Prostate gland (tissue), 2 donors: ENCODE measurements at regions not wholly inside any gene's neighbourhood (a gene's known extent, or its start where the extent isn't known, plus 50 kb on each side); places are given as distances from the start of the nearest gene placed in this dataset.

Experiments used
- DNase-seq: peaks from one replicate; pipeline ENCODE4 v3.0.0-alpha.2; 2019; ENCODE audit warnings: low spot score
- H3K27ac ChIP-seq, 2 donors: fragments of 200-600 bp; sonication (generic); 2 replicates each; pipeline ENCODE4 v1.5.1; 2017 to 2019
- H3K27me3 ChIP-seq: fragments of 200-600 bp; sonication (generic); replicated peaks from 2 replicates; pipeline ENCODE4 v1.5.1; 2019; ENCODE audit not compliant: insufficient read depth
- H3K36me3 ChIP-seq, 2 donors: fragments of 200-600 bp; sonication (generic); 1 replicate in 1 of 2; 2 replicates in 1 of 2; pipeline versions ENCODE4 v1.5.1 to v1.8.1; 2017 to 2019
- H3K4me1 ChIP-seq: fragments of 200-600 bp; sonication (generic); replicated peaks from 2 replicates; pipeline ENCODE4 v1.5.1; 2019
- H3K4me3 ChIP-seq, 2 donors: fragments of 200-600 bp; sonication (generic); 2 replicates each; pipeline ENCODE4 v1.5.1; 2017 to 2019
- H3K9me3 ChIP-seq: fragments of 200-600 bp; sonication (generic); 2 replicates; pipeline ENCODE4 v1.5.1; 2017
- POLR2A ChIP-seq: fragments of 450-650 bp; IDR thresholded peaks from one replicate; pipeline ENCODE4 v1.6.1; 2016; ENCODE audit warnings: antibody characterized with exemption, mild to moderate bottlenecking
- POLR2AphosphoS5 ChIP-seq: sonication (generic); formaldehyde crosslinking; IDR thresholded peaks from one replicate; pipeline ENCODE4 v1.6.1; 2017; ENCODE audit warnings: antibody characterized with exemption
- WGBS: methylation state at CpG from one replicate; pipeline ENCODE4 v1.1.5; 2018; 5-methylcytosine and 5-hydroxymethylcytosine counted together
- intact Hi-C: fragments of 100-400 bp; cut with DNase I; formaldehyde crosslinking; loops from one replicate; pipeline ENCODE4 v1.14.2; 2022
- TF ChIP-seq, protein P1 (sequence below), 4 experiments: fragments of 200-600 bp in 2 of 4; fragments of 450-650 bp in 2 of 4; sonication (generic) in 2 of 4; IDR thresholded peaks; 1 replicate in 3 of 4; 2 replicates in 1 of 4; pipeline ENCODE4 v1.5.1; 2016 to 2019; ENCODE audit warnings: antibody characterized with exemption in 4 of 4, mild to moderate bottlenecking in 2 of 4, moderate library complexity in 2 of 4

DNA sequence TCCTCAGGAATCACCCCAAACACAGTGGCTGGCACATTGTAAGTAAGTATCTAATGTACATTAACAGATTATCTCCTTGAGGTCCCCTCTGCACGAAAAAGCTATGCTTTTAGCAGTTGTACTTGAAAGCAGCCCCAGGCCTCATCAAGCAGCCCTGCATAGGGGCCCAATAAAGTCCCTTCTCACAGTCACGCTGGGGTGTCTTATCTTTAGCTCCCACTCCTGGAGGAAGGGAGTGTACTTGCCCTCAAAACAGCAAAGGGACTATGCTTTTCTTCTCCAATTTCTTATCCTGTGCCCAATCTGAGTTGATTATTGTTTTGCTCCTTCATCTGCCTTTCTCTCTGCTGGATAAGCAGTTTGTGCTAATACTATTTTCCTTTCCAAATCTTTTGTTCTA lies 168.8 kb upstream of the PLXNA2 start:
- TF ChIP-seq POLR2A (no peak), POLR2AphosphoS5 (no peak)
- TF ChIP-seq, protein P1, sequence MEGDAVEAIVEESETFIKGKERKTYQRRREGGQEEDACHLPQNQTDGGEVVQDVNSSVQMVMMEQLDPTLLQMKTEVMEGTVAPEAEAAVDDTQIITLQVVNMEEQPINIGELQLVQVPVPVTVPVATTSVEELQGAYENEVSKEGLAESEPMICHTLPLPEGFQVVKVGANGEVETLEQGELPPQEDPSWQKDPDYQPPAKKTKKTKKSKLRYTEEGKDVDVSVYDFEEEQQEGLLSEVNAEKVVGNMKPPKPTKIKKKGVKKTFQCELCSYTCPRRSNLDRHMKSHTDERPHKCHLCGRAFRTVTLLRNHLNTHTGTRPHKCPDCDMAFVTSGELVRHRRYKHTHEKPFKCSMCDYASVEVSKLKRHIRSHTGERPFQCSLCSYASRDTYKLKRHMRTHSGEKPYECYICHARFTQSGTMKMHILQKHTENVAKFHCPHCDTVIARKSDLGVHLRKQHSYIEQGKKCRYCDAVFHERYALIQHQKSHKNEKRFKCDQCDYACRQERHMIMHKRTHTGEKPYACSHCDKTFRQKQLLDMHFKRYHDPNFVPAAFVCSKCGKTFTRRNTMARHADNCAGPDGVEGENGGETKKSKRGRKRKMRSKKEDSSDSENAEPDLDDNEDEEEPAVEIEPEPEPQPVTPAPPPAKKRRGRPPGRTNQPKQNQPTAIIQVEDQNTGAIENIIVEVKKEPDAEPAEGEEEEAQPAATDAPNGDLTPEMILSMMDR (IDR thresholded peaks at IDR 0.05) = no peak
- no peak for DNase-seq
- WGBS = 43% methylated on average over 2 of the region's 2 CpGs

GRCh38 chr1:208418667-208419066 lies 174.5 kb upstream of the PLXNA2 start:
- H3K36me3 ChIP-seq = no peaks in the 10 kb centered on the region
- no peaks in the 10 kb centered on the region for H3K4me1 ChIP-seq
- H3K9me3 ChIP-seq = no peaks in the 10 kb centered on the region
- no peaks in the 10 kb centered on the region for H3K27me3 ChIP-seq
- TF ChIP-seq POLR2AphosphoS5 (no peak), POLR2A (no peak)
- TF ChIP-seq, protein P1 (IDR thresholded peaks at IDR 0.05) = no peak
- intact Hi-C loops = no loop called here
- DNase-seq = no peak
- no peak overlapping the region for H3K27ac ChIP-seq
- no peak overlapping the region for H3K4me3 ChIP-seq
- 93% methylated on average over 1 of the region's 1 CpG for WGBS

More for the DNA sequence above, 168.8 kb upstream of the PLXNA2 start:
- Histone ChIP-seq H3K4me3 (no peak overlapping the region), H3K9me3 (no peaks in the 10 kb centered on the region), H3K4me1 (no peaks in the 10 kb centered on the region), H3K27ac (no peak overlapping the region), H3K36me3 (no peaks in the 10 kb centered on the region), H3K27me3 (no peaks in the 10 kb centered on the region)
- intact Hi-C loops = no loop called here

GRCh38 chr1:208419746-208420420 lies 175.7 kb upstream of the PLXNA2 start:
- intact Hi-C loops = no loop called here
- no peaks in the 10 kb centered on the region for H3K4me1 ChIP-seq
- H3K27ac ChIP-seq = no peak overlapping the region
- no peaks in the 10 kb centered on the region for H3K36me3 ChIP-seq
- no peak overlapping the region for H3K4me3 ChIP-seq
- no peaks in the 10 kb centered on the region for H3K27me3 ChIP-seq
- 65% methylated on average over 5 of the region's 5 CpGs for WGBS
- no peak for DNase-seq
- no peaks in the 10 kb centered on the region for H3K9me3 ChIP-seq
- TF ChIP-seq POLR2A (no peak), POLR2AphosphoS5 (no peak)
- TF ChIP-seq, protein P1 (IDR thresholded peaks at IDR 0.05) = no peak

- Histone ChIP-seq H3K27me3 (no peaks in the 10 kb centered on the region), H3K36me3 (no peaks in the 10 kb centered on the region), H3K27ac (no peak overlapping the region), H3K4me3 (no peak overlapping the region), H3K4me1 (no peaks in the 10 kb centered on the region), H3K9me3 (no peaks in the 10 kb centered on the region)
- DNase-seq = no peak
- WGBS = 78% methylated on average over 1 of the region's 1 CpG
- intact Hi-C loops = no loop called here
- no peak for TF ChIP-seq POLR2A
- TF ChIP-seq, protein P1 (IDR thresholded peaks at IDR 0.05) = no peak
- TF ChIP-seq POLR2AphosphoS5 = no peak
Observed at GRCh38 chr1:208420696-208421095, 176.5 kb upstream of the PLXNA2 start.

- Histone ChIP-seq H3K4me1 (no peaks in the 10 kb centered on the region), H3K4me3 (no peak overlapping the region), H3K9me3 (no peaks in the 10 kb centered on the region), H3K27me3 (no peaks in the 10 kb centered on the region), H3K36me3 (no peaks in the 10 kb centered on the region), H3K27ac (no peak overlapping the region)
- TF ChIP-seq POLR2AphosphoS5 (no peak), POLR2A (no peak)
- TF ChIP-seq, protein P1 (IDR thresholded peaks at IDR 0.05) = no peak
- 60% methylated on average over 4 of the region's 4 CpGs for WGBS
- DNase-seq = no peak
- intact Hi-C loops = no loop called here
Observed at GRCh38 chr1:208421486-208421885, 177.3 kb upstream of the PLXNA2 start.
